ENCODE measurements at regions not wholly inside any gene's neighbourhood (a gene's known extent, or its start where the extent isn't known, plus 50 kb on each side); places are given as distances from the start of the nearest gene placed in this dataset.

GRCh38 chr11:33507967-33508366 lies 192.7 kb downstream of the C11orf91 start:
- no peak for DNase-seq (ENCODE audit: low read depth)
- no peak for TF ChIP-seq CTCF (IDR thresholded peaks at IDR 0.05; ENCODE audit: insufficient read depth, low read length, poor library complexity, severe bottlenecking)
- Histone ChIP-seq H3K27me3 (ENCODE audit: control insufficient read depth, insufficient read depth, low read length) (no peaks in the 10 kb centered on the region), H3K36me3 (ENCODE audit: control insufficient read depth, insufficient read depth, low read length) (no peaks in the 10 kb centered on the region), H3K4me3 (ENCODE audit: low read depth, low read length) (no peak overlapping the region)

- TF ChIP-seq CTCF (IDR thresholded peaks at IDR 0.05; ENCODE audit: insufficient read depth, low read length, poor library complexity, severe bottlenecking) = no peak
- no peak overlapping the region for H3K4me3 ChIP-seq (ENCODE audit: low read depth, low read length)
- H3K36me3 ChIP-seq (ENCODE audit: control insufficient read depth, insufficient read depth, low read length) = no peaks in the 10 kb centered on the region
- DNase-seq (ENCODE audit: low read depth) = no peak
- no peaks in the 10 kb centered on the region for H3K27me3 ChIP-seq (ENCODE audit: control insufficient read depth, insufficient read depth, low read length)
These were observed 193.3 kb downstream of the C11orf91 start for GRCh38 chr11:33507356-33507755.

GRCh38 chr11:33505093-33505492 lies 195.5 kb downstream of the C11orf91 start:
- no peaks in the 10 kb centered on the region for H3K27me3 ChIP-seq (ENCODE audit: control insufficient read depth, insufficient read depth, low read length)
- H3K4me3 ChIP-seq (ENCODE audit: low read depth, low read length) = no peak overlapping the region
- H3K36me3 ChIP-seq (ENCODE audit: control insufficient read depth, insufficient read depth, low read length) = no peaks in the 10 kb centered on the region
- no peak for TF ChIP-seq CTCF (IDR thresholded peaks at IDR 0.05; ENCODE audit: insufficient read depth, low read length, poor library complexity, severe bottlenecking)
- DNase-seq (ENCODE audit: low read depth) = no peak

- H3K36me3 ChIP-seq (ENCODE audit: control insufficient read depth, insufficient read depth, low read length) = no peaks in the 10 kb centered on the region
- H3K4me3 ChIP-seq (ENCODE audit: low read depth, low read length) = no peak overlapping the region
- H3K27me3 ChIP-seq (ENCODE audit: control insufficient read depth, insufficient read depth, low read length) = no peaks in the 10 kb centered on the region
- no peak for TF ChIP-seq CTCF (IDR thresholded peaks at IDR 0.05; ENCODE audit: insufficient read depth, low read length, poor library complexity, severe bottlenecking)
- DNase-seq (ENCODE audit: low read depth) = no peak
These were observed 199.7 kb downstream of the C11orf91 start for GRCh38 chr11:33500861-33501479.

- H3K27me3 ChIP-seq (ENCODE audit: control insufficient read depth, insufficient read depth, low read length) = no peaks in the 10 kb centered on the region
- no peaks in the 10 kb centered on the region for H3K36me3 ChIP-seq (ENCODE audit: control insufficient read depth, insufficient read depth, low read length)
- TF ChIP-seq CTCF (IDR thresholded peaks at IDR 0.05; ENCODE audit: insufficient read depth, low read length, poor library complexity, severe bottlenecking) = no peak
- no peak overlapping the region for H3K4me3 ChIP-seq (ENCODE audit: low read depth, low read length)
- DNase-seq (ENCODE audit: low read depth) = no peak
These were observed 200.3 kb downstream of the C11orf91 start for GRCh38 chr11:33500332-33500731.

- Histone ChIP-seq H3K27me3 (ENCODE audit: control insufficient read depth, insufficient read depth, low read length) (no peaks in the 10 kb centered on the region), H3K4me3 (ENCODE audit: low read depth, low read length) (no peak overlapping the region), H3K36me3 (ENCODE audit: control insufficient read depth, insufficient read depth, low read length) (no peaks in the 10 kb centered on the region)
- no peak for DNase-seq (ENCODE audit: low read depth)
- TF ChIP-seq CTCF (IDR thresholded peaks at IDR 0.05; ENCODE audit: insufficient read depth, low read length, poor library complexity, severe bottlenecking) = no peak
These were observed 208.0 kb downstream of the C11orf91 start for GRCh38 chr11:33492596-33492995.

Measured in kidney epithelial cell (primary cell).